ENCODE measurements at regions not wholly inside any gene's neighbourhood (a gene's known extent, or its start where the extent isn't known, plus 50 kb on each side); places are given as distances from the start of the nearest gene placed in this dataset.
A peak's percentile ranks its signal among the peaks of the same experiment; 100 is the strongest.

GRCh38 chr3:16658004-16658924 is 53.0 kb upstream of the DAZL start:
- DNase-seq (ENCODE audit: low read depth), result peak; percentile 4

- no peak for DNase-seq (ENCODE audit: low read depth)
These were observed 53.9 kb upstream of the DAZL start for GRCh38 chr3:16658925-16659793.

- DNase-seq (ENCODE audit: low read depth), result no peak
These were observed 58.9 kb upstream of the DAZL start for GRCh38 chr3:16663854-16664712.

GRCh38 chr3:16665282-16665741 is 60.1 kb upstream of the DAZL start:
- DNase-seq (ENCODE audit: low read depth), result peak; percentile 14

GRCh38 chr3:16666206-16666605 is 61.0 kb upstream of the DAZL start:
- DNase-seq (ENCODE audit: low read depth), result no peak

- no peak for DNase-seq (ENCODE audit: low read depth)
These were observed 62.4 kb upstream of the DAZL start for GRCh38 chr3:16667633-16668032.

- DNase-seq (ENCODE audit: low read depth), result peak; percentile 86
These were observed 63.7 kb upstream of the DAZL start for GRCh38 chr3:16668776-16669545.

- no peak for DNase-seq (ENCODE audit: low read depth)
These were observed 65.0 kb upstream of the DAZL start for GRCh38 chr3:16670191-16670590.

- DNase-seq (ENCODE audit: low read depth), result no peak
These were observed 66.5 kb upstream of the DAZL start for GRCh38 chr3:16671690-16672089.

- DNase-seq (ENCODE audit: low read depth), result no peak
These were observed 68.3 kb upstream of the DAZL start for GRCh38 chr3:16673530-16673929.

GRCh38 chr3:16675805-16676204 is 70.6 kb upstream of the DAZL start:
- no peak for DNase-seq (ENCODE audit: low read depth)

- DNase-seq (ENCODE audit: low read depth), result no peak
These were observed 81.5 kb upstream of the DAZL start for GRCh38 chr3:16686679-16687078.

GRCh38 chr3:16687221-16687620 is 82.0 kb upstream of the DAZL start:
- DNase-seq (ENCODE audit: low read depth), result no peak

- no peak for DNase-seq (ENCODE audit: low read depth)
These were observed 87.5 kb upstream of the DAZL start for GRCh38 chr3:16692486-16693344.

GRCh38 chr3:16693820-16694219 is 88.6 kb upstream of the DAZL start:
- no peak for DNase-seq (ENCODE audit: low read depth)

- no peak for DNase-seq (ENCODE audit: low read depth)
These were observed 90.5 kb upstream of the DAZL start for GRCh38 chr3:16695710-16696109.

- DNase-seq (ENCODE audit: low read depth), result peak; percentile 72
These were observed 92.4 kb upstream of the DAZL start for GRCh38 chr3:16697443-16698147.

GRCh38 chr3:16700651-16701050 is 95.4 kb upstream of the DAZL start:
- DNase-seq (ENCODE audit: low read depth), result no peak

- DNase-seq (ENCODE audit: low read depth), result no peak
These were observed 99.7 kb upstream of the DAZL start for GRCh38 chr3:16704941-16705340.

- DNase-seq (ENCODE audit: low read depth), result no peak
These were observed 102.0 kb upstream of the DAZL start for GRCh38 chr3:16707260-16707659.

Data from fibroblast of gingiva (primary cell).